Stomach (tissue), 8 donors: ENCODE measurements at regions not wholly inside any gene's neighbourhood (a gene's known extent, or its start where the extent isn't known, plus 50 kb on each side); places are given as distances from the start of the nearest gene placed in this dataset.

ENCODE experiments used
- DNase-seq, 2 donors: peaks; one replicate each; pipeline versions ENCODE4 v3.0.0 to v3.0.0-alpha.2; 2013 to 2019
- H3K27ac ChIP-seq, 5 donors: fragments of 200-600 bp in 4 of 5; sonication (generic) in 4 of 5; one replicate each; pipeline ENCODE4 v1.5.1; 2013 to 2019; ENCODE audit warnings: mild to moderate bottlenecking in 1 of 5, moderate library complexity in 1 of 5
- H3K27me3 ChIP-seq, 3 donors: fragments of 200-600 bp; sonication (generic); one replicate each; pipeline ENCODE4 v1.5.1; 2017 to 2019; ENCODE audit warnings: mixed run types in 1 of 3
- H3K36me3 ChIP-seq, 4 donors: fragments of 200-600 bp; sonication (generic); 1 replicate in 3 of 4; 2 replicates in 1 of 4; pipeline ENCODE4 v1.5.1; 2016 to 2019
- H3K4me1 ChIP-seq, 4 donors: fragments of 200-600 bp; sonication (generic); one replicate each; pipeline ENCODE4 v1.5.1; 2016 to 2019
- H3K4me3 ChIP-seq, 4 donors: fragments of 200-600 bp; sonication (generic) in 3 of 4; one replicate each; pipeline ENCODE4 v1.5.1; 2016 to 2019; ENCODE audit warnings: mild to moderate bottlenecking in 1 of 4
- H3K9me3 ChIP-seq, 4 donors: fragments of 200-600 bp; sonication (generic); one replicate each; pipeline ENCODE4 v1.5.1; 2016 to 2019
- EP300 ChIP-seq: sonication (generic); formaldehyde crosslinking; IDR thresholded peaks from one replicate; pipeline ENCODE4 v1.6.1; 2017; ENCODE audit warnings: antibody characterized with exemption
- POLR2A ChIP-seq, 4 donors: fragments of 450-650 bp; IDR thresholded peaks; one replicate each; pipeline ENCODE4 v1.6.1; 2016; ENCODE audit warnings: antibody characterized with exemption in 4 of 4, control low read depth in 2 of 4, mild to moderate bottlenecking in 1 of 4, moderate library complexity in 1 of 4
- POLR2AphosphoS5 ChIP-seq, 3 donors: sonication (generic); formaldehyde crosslinking; IDR thresholded peaks; one replicate each; pipeline ENCODE4 v1.6.1; 2016; ENCODE audit warnings: antibody characterized with exemption in 3 of 3
- WGBS, 5 donors: extraction: QIAGEN DNeasy Blood & Tissue Kit in 3 of 5; methylation state at CpG; one replicate each; pipeline versions ENCODE4 v1.1.5 to v1.1.7; 2013 to 2018; 5-methylcytosine and 5-hydroxymethylcytosine counted together
- intact Hi-C: fragments of 100-400 bp; cut with DNase I; formaldehyde crosslinking; loops from one replicate; pipeline ENCODE4 v1.15.1; 2023; ENCODE audit warnings: low total_unique reads
- TF ChIP-seq, protein P1 (sequence below), 7 experiments: fragments of 450-650 bp in 4 of 7; fragments of 200-600 bp in 3 of 7; sonication (generic) in 3 of 7; IDR thresholded peaks; one replicate each; pipeline ENCODE4 v1.5.1; 2016 to 2019; ENCODE audit warnings: antibody characterized with exemption in 7 of 7, control low read depth in 2 of 7, mild to moderate bottlenecking in 1 of 7
- donor health status: healthy with polysubstance abuse.
- donor health status: Bipolar disorder and iron deficiency.
- donor health status: healthy.

DNA sequence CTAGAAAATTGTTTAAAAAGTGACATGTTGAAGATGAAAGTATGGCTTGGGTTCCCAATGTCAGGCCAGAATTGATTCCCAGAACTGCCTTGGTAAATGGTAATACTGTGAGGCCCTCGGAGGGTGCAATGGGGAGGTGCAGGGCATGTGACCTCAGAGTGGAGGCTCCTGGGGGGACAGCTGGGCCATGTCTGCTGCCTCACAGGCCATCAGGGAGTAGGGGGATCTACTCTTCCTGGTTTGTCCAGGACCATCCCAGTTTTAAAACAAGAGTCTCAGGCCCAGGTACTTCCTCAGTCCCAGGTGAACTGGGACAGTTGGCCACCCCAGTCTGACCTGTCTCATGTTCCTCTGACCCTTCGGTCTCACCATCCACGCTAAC, 55.3 kb upstream of the SNX9 start:
- Histone ChIP-seq H3K9me3 (no peaks in the 10 kb centered on the region), H3K27me3 (peaks cover 0 to 9% (median 0%) of the 10 kb centered on the region in 3 donors), H3K4me3 (no peak overlapping the region), H3K4me1 (peaks cover 21 to 41% (median 31%) of the 10 kb centered on the region in 4 donors), H3K27ac (peak overlapping the region in 3 of 5 donors; percentile 1 to 42 (median 40)), H3K36me3 (no peaks in the 10 kb centered on the region)
- DNase-seq: no peak
- TF ChIP-seq POLR2AphosphoS5 (IDR thresholded peaks at IDR 0.05) (no peak), EP300 (no peak), POLR2A (IDR thresholded peaks at IDR 0.05) (no peak)
- TF ChIP-seq, protein P1, sequence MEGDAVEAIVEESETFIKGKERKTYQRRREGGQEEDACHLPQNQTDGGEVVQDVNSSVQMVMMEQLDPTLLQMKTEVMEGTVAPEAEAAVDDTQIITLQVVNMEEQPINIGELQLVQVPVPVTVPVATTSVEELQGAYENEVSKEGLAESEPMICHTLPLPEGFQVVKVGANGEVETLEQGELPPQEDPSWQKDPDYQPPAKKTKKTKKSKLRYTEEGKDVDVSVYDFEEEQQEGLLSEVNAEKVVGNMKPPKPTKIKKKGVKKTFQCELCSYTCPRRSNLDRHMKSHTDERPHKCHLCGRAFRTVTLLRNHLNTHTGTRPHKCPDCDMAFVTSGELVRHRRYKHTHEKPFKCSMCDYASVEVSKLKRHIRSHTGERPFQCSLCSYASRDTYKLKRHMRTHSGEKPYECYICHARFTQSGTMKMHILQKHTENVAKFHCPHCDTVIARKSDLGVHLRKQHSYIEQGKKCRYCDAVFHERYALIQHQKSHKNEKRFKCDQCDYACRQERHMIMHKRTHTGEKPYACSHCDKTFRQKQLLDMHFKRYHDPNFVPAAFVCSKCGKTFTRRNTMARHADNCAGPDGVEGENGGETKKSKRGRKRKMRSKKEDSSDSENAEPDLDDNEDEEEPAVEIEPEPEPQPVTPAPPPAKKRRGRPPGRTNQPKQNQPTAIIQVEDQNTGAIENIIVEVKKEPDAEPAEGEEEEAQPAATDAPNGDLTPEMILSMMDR (IDR thresholded peaks at IDR 0.05): no peak
- intact Hi-C loops: no loop called here
- 92 to 100% (median 97%) methylated on average over 3 of the region's 3 CpGs for WGBS, 5 donors

DNA sequence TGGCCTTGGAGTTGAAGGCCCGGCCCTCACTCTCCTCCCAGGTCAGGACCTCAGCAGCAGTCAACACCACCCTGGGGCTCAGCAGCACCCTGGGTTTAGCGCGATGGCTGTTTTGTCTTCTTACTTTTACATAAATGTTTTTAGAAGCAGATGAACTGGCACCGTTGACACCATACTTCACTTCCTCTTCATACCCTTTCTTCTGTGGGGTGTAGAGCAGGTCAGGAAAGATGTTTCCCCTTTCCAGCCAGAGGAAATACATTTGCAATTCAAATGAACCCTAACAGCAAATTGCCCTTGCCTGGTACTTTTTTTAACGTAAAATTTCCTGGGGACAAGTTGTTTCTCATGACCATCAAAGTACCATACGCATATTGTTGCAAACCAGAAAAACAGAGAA, 54.7 kb upstream of the SNX9 start:
- peak overlapping the region in 2 of 5 donors; percentile 40 to 50 for H3K27ac ChIP-seq
- no peak overlapping the region for H3K4me3 ChIP-seq
- WGBS, 5 donors: 86 to 88% (median 87%) methylated on average over 6 of the region's 6 CpGs
- peaks cover 0 to 9% (median 0%) of the 10 kb centered on the region in 3 donors for H3K27me3 ChIP-seq
- no peak for TF ChIP-seq EP300
- TF ChIP-seq POLR2A (IDR thresholded peaks at IDR 0.05): no peak
- TF ChIP-seq, protein P1 (IDR thresholded peaks at IDR 0.05): no peak
- TF ChIP-seq POLR2AphosphoS5 (IDR thresholded peaks at IDR 0.05): no peak
- DNase-seq: no peak
- intact Hi-C loops: no loop called here
- no peaks in the 10 kb centered on the region for H3K9me3 ChIP-seq
- H3K36me3 ChIP-seq: no peaks in the 10 kb centered on the region
- H3K4me1 ChIP-seq: peaks cover 16 to 35% (median 26%) of the 10 kb centered on the region in 4 donors

DNA sequence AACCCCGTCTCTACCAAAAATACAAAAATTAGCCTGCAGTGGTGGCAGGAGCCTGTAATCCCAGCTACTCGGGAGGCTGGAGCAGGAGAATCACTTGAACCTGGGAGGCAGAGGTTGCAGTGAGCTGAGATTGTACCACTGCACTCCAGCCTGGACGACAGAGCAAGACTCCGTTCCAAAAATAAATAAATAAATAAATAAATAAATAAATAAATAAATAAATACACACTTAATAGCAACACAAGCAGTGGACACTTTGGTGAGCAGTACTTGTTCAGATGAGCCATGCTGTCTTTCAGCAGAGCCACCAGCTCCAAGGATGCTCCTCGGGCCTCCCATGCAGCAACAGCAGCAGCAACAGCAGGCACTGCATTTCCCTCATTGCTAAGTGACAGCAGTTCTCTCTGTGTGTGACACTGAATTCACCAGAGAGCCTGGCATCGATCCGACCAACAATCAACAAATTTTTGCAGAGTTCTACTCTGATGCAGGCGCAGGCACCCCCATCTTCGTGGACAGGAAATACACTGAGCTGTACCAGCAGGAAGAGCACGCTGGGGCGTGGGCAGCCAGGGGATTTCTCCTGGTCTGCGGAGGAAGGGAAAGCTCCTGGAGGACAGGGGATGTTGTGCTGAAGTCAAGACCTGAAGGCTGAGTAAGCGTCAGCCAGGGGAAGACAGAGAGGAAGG, 54.0 kb upstream of the SNX9 start:
- intact Hi-C loops: no loop called here

DNA sequence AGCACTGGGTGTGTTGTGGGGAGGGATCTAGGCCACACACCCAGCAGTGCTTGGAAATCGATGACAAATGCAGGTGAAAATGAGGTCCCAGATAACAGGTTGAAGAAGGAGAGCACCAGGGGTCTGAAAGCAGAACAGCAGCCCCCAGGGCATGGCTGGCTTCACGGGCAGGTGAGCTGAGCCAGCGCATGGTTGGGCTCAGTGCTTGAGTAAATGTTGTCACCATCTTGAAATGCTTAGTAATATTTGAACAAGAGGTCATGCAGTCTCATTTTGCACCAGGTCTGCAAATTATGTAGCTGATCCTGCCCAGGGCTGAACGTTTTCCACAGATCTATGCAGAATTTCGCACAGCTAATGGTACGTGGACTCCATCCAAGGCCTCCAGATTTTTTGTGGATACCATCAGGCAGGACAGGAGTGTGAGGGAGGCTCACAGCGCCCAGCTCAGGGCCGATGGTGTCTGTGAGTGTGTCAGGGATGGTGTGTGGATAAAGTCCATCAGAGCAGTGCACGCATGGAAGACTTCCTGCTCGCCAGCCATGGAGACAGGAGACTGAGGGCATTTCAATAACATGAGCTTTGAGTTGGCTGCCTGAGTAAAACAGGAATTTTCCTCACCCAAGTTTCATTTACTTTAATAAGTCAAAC, 53.1 kb upstream of the SNX9 start:
- peaks cover 2 to 19% (median 13%) of the 10 kb centered on the region in 4 donors for H3K4me1 ChIP-seq
- peaks cover 0 to 9% (median 0%) of the 10 kb centered on the region in 3 donors for H3K27me3 ChIP-seq
- H3K4me3 ChIP-seq: no peak overlapping the region
- intact Hi-C loops: no loop called here
- peak overlapping the region in 1 of 5 donors; percentile 35 for H3K27ac ChIP-seq
- DNase-seq: no peak
- H3K36me3 ChIP-seq: no peaks in the 10 kb centered on the region
- TF ChIP-seq, protein P1 (IDR thresholded peaks at IDR 0.05): no peak
- TF ChIP-seq EP300: no peak
- TF ChIP-seq POLR2A (IDR thresholded peaks at IDR 0.05): no peak
- TF ChIP-seq POLR2AphosphoS5 (IDR thresholded peaks at IDR 0.05): no peak
- H3K9me3 ChIP-seq: no peaks in the 10 kb centered on the region
- 67 to 74% (median 72%) methylated on average over 10 of the region's 10 CpGs for WGBS, 5 donors

More for the DNA sequence above, 54.0 kb upstream of the SNX9 start:
- Histone ChIP-seq H3K4me1 (peaks cover 10 to 28% (median 21%) of the 10 kb centered on the region in 4 donors), H3K4me3 (no peak overlapping the region), H3K36me3 (no peaks in the 10 kb centered on the region), H3K9me3 (no peaks in the 10 kb centered on the region), H3K27ac (peak overlapping the region in 2 of 5 donors; percentile 35 to 50), H3K27me3 (peaks cover 0 to 9% (median 0%) of the 10 kb centered on the region in 3 donors)
- TF ChIP-seq, protein P1 (IDR thresholded peaks at IDR 0.05): no peak
- TF ChIP-seq POLR2AphosphoS5 (IDR thresholded peaks at IDR 0.05) (no peak), EP300 (no peak), POLR2A (IDR thresholded peaks at IDR 0.05) (no peak)
- no peak for DNase-seq
- 86 to 90% (median 89%) methylated on average over 13 of the region's 13 CpGs for WGBS, 5 donors
